AG09319 (cell line): ENCODE measurements at regions not wholly inside any gene's neighbourhood (a gene's known extent, or its start where the extent isn't known, plus 50 kb on each side); places are given as distances from the start of the nearest gene placed in this dataset.
"Not testable (repeated sequence)": the region's sequence is repeated elsewhere in the genome, so short reads cannot be mapped to it uniquely, and the experiment has no call there.

Experiments used
- DNase-seq: peaks from one replicate; pipeline ENCODE4 v3.0.0-alpha.2; 2010; ENCODE audit warnings: low read depth; ENCODE audit errors: extremely low read depth
- CTCF ChIP-seq: IDR thresholded peaks from 2 replicates; pipeline ENCODE4 v1.5.1; 2011; ENCODE audit warnings: low read depth, mild to moderate bottlenecking, inconsistent platforms, low read length, moderate library complexity

GRCh38 chr6:135707426-135707825, 144.1 kb upstream of the PDE7B start:
- no peak for TF ChIP-seq CTCF
- DNase-seq: no peak

GRCh38 chr6:135710042-135710441, 141.5 kb upstream of the PDE7B start:
- no peak for TF ChIP-seq CTCF
- DNase-seq: no peak

GRCh38 chr6:135722190-135722589, 129.3 kb upstream of the PDE7B start:
- DNase-seq: no peak
- TF ChIP-seq CTCF: no peak

GRCh38 chr6:135722679-135723078, 128.8 kb upstream of the PDE7B start:
- TF ChIP-seq CTCF: no peak
- DNase-seq: peak; percentile 67

- no peak for DNase-seq
- TF ChIP-seq CTCF: no peak
Measured at GRCh38 chr6:135728589-135728988, 122.9 kb upstream of the PDE7B start.

- no peak for DNase-seq
- TF ChIP-seq CTCF: no peak
Measured at GRCh38 chr6:135731116-135731515, 120.4 kb upstream of the PDE7B start.

- DNase-seq: not testable (repeated sequence)
Measured at GRCh38 chr6:135736351-135736750, 115.2 kb upstream of the PDE7B start.

GRCh38 chr6:135738636-135739035, 112.9 kb upstream of the PDE7B start:
- DNase-seq: no peak
- TF ChIP-seq CTCF: no peak
